Lung (tissue), 11 donors: ENCODE measurements at regions not wholly inside any gene's neighbourhood (a gene's known extent, or its start where the extent isn't known, plus 50 kb on each side); places are given as distances from the start of the nearest gene placed in this dataset.

ENCODE experiments used
- ATAC-seq: fragments of 200-7000 bp; cut with Tn5 transposase; one replicate; pipeline ENCODE4 v1.9.1; 2020; ENCODE audit warnings: moderate number of reproducible peaks; ENCODE audit not compliant: insufficient read depth, low FRiP score
- DNase-seq, 3 donors: peaks; one replicate each; pipeline ENCODE4 v3.0.0-alpha.2; 2013 to 2017
- H3K27ac ChIP-seq, 2 donors: one replicate each; pipeline ENCODE4 v1.5.1; 2013; ENCODE audit warnings: mild to moderate bottlenecking in 2 of 2, moderate library complexity in 2 of 2, control low read depth in 1 of 2, inconsistent platforms in 1 of 2, low read depth in 1 of 2, low read length in 1 of 2
- H3K27me3 ChIP-seq, 3 donors: one replicate each; pipeline ENCODE4 v1.5.1; 2013; ENCODE audit warnings: low read length in 2 of 3; ENCODE audit not compliant: control insufficient read depth in 3 of 3, insufficient read depth in 3 of 3
- H3K36me3 ChIP-seq, 4 donors: one replicate each; pipeline ENCODE4 v1.5.1; 2013; ENCODE audit warnings: low read length in 4 of 4, mild to moderate bottlenecking in 1 of 4, moderate library complexity in 1 of 4; ENCODE audit not compliant: control insufficient read depth in 4 of 4, insufficient read depth in 4 of 4
- H3K4me1 ChIP-seq, 5 donors: one replicate each; pipeline ENCODE4 v1.5.1; 2013; ENCODE audit warnings: low read length in 5 of 5, mild to moderate bottlenecking in 2 of 5, moderate library complexity in 1 of 5; ENCODE audit not compliant: control insufficient read depth in 5 of 5, insufficient read depth in 5 of 5
- H3K4me3 ChIP-seq: one replicate; pipeline ENCODE4 v1.5.1; 2013; ENCODE audit warnings: mild to moderate bottlenecking, control low read depth, moderate library complexity
- H3K9ac ChIP-seq, 2 donors: one replicate each; pipeline ENCODE4 v1.5.1; 2013; ENCODE audit warnings: low read length in 2 of 2, control low read depth in 1 of 2; ENCODE audit not compliant: insufficient read depth in 1 of 2
- H3K9me3 ChIP-seq, 4 donors: one replicate each; pipeline ENCODE4 v1.5.1; 2013; ENCODE audit warnings: low read length in 3 of 4, mild to moderate bottlenecking in 1 of 4, moderate library complexity in 1 of 4; ENCODE audit not compliant: control insufficient read depth in 4 of 4, insufficient read depth in 3 of 4
- CTCF ChIP-seq: IDR thresholded peaks from 2 replicates; pipeline ENCODE4 v1.5.1; 2012; ENCODE audit warnings: mild to moderate bottlenecking; ENCODE audit errors: control extremely low read depth, extremely low read depth
- whole genome bisulfite sequencing, 2 donors: extraction: QIAGEN DNeasy Blood & Tissue Kit; methylation state at CpG; one replicate each; pipeline ENCODE4 v1.1.7; 2013; 5-methylcytosine and 5-hydroxymethylcytosine counted together
- donor health status: control.
- donor health status: control.
- donor health status: Bipolar disorder and iron deficiency.
- donor health status: healthy.
- donor health status: DM: yes; HTN: yes; CAD: no.

DNA sequence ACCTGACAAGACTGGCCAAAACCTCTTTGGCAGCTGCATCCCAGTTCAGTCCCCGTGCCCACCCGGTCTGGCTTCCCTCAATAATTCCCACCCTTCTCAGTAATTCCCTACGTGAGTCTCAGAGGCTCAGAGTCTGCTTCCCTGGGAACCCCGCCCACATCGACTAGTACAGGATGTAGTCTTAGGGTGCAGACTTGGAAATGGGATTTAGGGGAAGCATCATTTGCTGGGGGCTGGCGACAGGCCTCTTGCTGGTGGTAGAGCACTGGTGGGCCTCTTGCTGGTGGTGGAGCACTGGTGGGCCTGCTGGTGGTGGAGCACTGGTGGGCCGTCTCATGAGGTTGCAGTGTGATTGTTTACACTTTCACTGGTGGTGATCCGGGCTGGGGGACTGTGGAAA is 199.5 kb upstream of the B3GAT1 start:
- peaks cover 0 to 2% (median 0%) of the 10 kb centered on the region in 5 donors for H3K4me1 ChIP-seq
- no peak for DNase-seq
- no peak for TF ChIP-seq CTCF
- no peak for ATAC-seq
- peaks cover 0 to 6% (median 0%) of the 10 kb centered on the region in 3 donors for H3K27me3 ChIP-seq
- H3K9me3 ChIP-seq = peaks cover 0 to 2% (median 0%) of the 10 kb centered on the region in 4 donors
- no peak overlapping the region for H3K4me3 ChIP-seq
- H3K9ac ChIP-seq = no peak overlapping the region
- 83 to 89% methylated on average over 8 of the region's 8 CpGs for WGBS, 2 donors
- H3K36me3 ChIP-seq = no peaks in the 10 kb centered on the region
- no peak overlapping the region for H3K27ac ChIP-seq

GRCh38 chr11:134610116-134610910 is 198.3 kb upstream of the B3GAT1 start:
- Histone ChIP-seq H3K9ac (no peak overlapping the region), H3K4me1 (peaks cover 0 to 2% (median 0%) of the 10 kb centered on the region in 5 donors), H3K36me3 (no peaks in the 10 kb centered on the region), H3K27ac (no peak overlapping the region), H3K4me3 (no peak overlapping the region), H3K9me3 (peaks cover 0 to 2% (median 0%) of the 10 kb centered on the region in 4 donors), H3K27me3 (peaks cover 0 to 3% (median 0%) of the 10 kb centered on the region in 3 donors)
- no peak for DNase-seq
- 82 to 84% methylated on average over 23 of the region's 23 CpGs for WGBS, 2 donors
- TF ChIP-seq CTCF = no peak
- ATAC-seq = no peak

GRCh38 chr11:134609361-134610115 is 197.5 kb upstream of the B3GAT1 start:
- peaks cover 0 to 5% (median 0%) of the 10 kb centered on the region in 4 donors for H3K9me3 ChIP-seq
- H3K27me3 ChIP-seq = peaks cover 0 to 3% (median 0%) of the 10 kb centered on the region in 3 donors
- DNase-seq (peak in 1 of 3 donors; percentile 8), ATAC-seq (no peak)
- 77 to 89% methylated on average over 27 of the region's 27 CpGs for WGBS, 2 donors
- no peak overlapping the region for H3K27ac ChIP-seq
- peaks cover 0 to 2% (median 0%) of the 10 kb centered on the region in 5 donors for H3K4me1 ChIP-seq
- TF ChIP-seq CTCF = no peak
- H3K9ac ChIP-seq = no peak overlapping the region
- H3K4me3 ChIP-seq = no peak overlapping the region
- H3K36me3 ChIP-seq = no peaks in the 10 kb centered on the region
